CD4-positive, alpha-beta T cell treated with Interleukin-4 for 1 hour (primary cell): ENCODE measurements at regions not wholly inside any gene's neighbourhood (a gene's known extent, or its start where the extent isn't known, plus 50 kb on each side); places are given as distances from the start of the nearest gene placed in this dataset.

ENCODE experiments used
- DNase-seq, 2 donors: peaks; one replicate each; pipeline ENCODE4 v3.0.0-alpha.2; 2020 to 2022

GRCh38 chr12:91835693-91836092 lies 310.0 kb downstream of the BTG1 start:
- DNase-seq: no peak

- no peak for DNase-seq
Observed at GRCh38 chr12:91833780-91834359, 311.8 kb downstream of the BTG1 start.

- no peak for DNase-seq
Observed at GRCh38 chr12:91825999-91826398, 319.6 kb downstream of the BTG1 start.

GRCh38 chr12:91824991-91825390 lies 320.7 kb downstream of the BTG1 start:
- no peak for DNase-seq

- DNase-seq: no peak
Observed at GRCh38 chr12:91819132-91819447, 326.6 kb downstream of the BTG1 start.

GRCh38 chr12:91818227-91819131 lies 327.2 kb downstream of the BTG1 start:
- no peak for DNase-seq

- DNase-seq: no peak
Observed at GRCh38 chr12:91817517-91817916, 328.1 kb downstream of the BTG1 start.

GRCh38 chr12:91813701-91814100 lies 331.9 kb downstream of the BTG1 start:
- DNase-seq: no peak

GRCh38 chr12:91811481-91812287 lies 334.0 kb downstream of the BTG1 start:
- peak; percentile 84 for DNase-seq

- DNase-seq: no peak
Observed at GRCh38 chr12:91810531-91811451, 334.9 kb downstream of the BTG1 start.

GRCh38 chr12:91810077-91810476 lies 335.6 kb downstream of the BTG1 start:
- no peak for DNase-seq

GRCh38 chr12:91805031-91805430 lies 340.6 kb downstream of the BTG1 start:
- DNase-seq: no peak

GRCh38 chr12:91804533-91804932 lies 341.1 kb downstream of the BTG1 start:
- DNase-seq: no peak

GRCh38 chr12:91801048-91801447 lies 344.6 kb downstream of the BTG1 start:
- DNase-seq: no peak

- no peak for DNase-seq
Observed at GRCh38 chr12:91793676-91794075, 352.0 kb downstream of the BTG1 start.

- no peak for DNase-seq
Observed at GRCh38 chr12:91792597-91792996, 353.0 kb downstream of the BTG1 start.

GRCh38 chr12:91786499-91787272 lies 359.0 kb downstream of the BTG1 start:
- peak in 1 of 2 donors; percentile 33 for DNase-seq

GRCh38 chr12:91785655-91786498 lies 359.8 kb downstream of the BTG1 start:
- DNase-seq: no peak

GRCh38 chr12:91781114-91781513 lies 364.5 kb downstream of the BTG1 start:
- no peak for DNase-seq

GRCh38 chr12:91778938-91779400 lies 366.7 kb downstream of the BTG1 start:
- peak; percentile 66 to 75 for DNase-seq
